ENCODE measurements at regions not wholly inside any gene's neighbourhood (a gene's known extent, or its start where the extent isn't known, plus 50 kb on each side); places are given as distances from the start of the nearest gene placed in this dataset.

- H3K4me3 Mint-ChIP-seq, result no peak overlapping the region
- no peaks in the 10 kb centered on the region for H3K36me3 Mint-ChIP-seq
- DNase-seq, result no peak
- H3K9me3 Mint-ChIP-seq, result peaks cover 0 to 28% (median 14%) of the 10 kb centered on the region in 6 donors
- H3K27ac Mint-ChIP-seq, result no peak overlapping the region
- H3K27me3 Mint-ChIP-seq (ENCODE audit: low read depth in 3 of 3), result no peaks in the 10 kb centered on the region
- H3K4me1 Mint-ChIP-seq, result no peaks in the 10 kb centered on the region
Observed at GRCh38 chr1:195294911-195295310, 1313.3 kb downstream of the KCNT2 start.

GRCh38 chr1:195278644-195279043, 1329.6 kb downstream of the KCNT2 start:
- no peaks in the 10 kb centered on the region for H3K27me3 Mint-ChIP-seq (ENCODE audit: low read depth in 3 of 3)
- no peak for DNase-seq
- H3K36me3 Mint-ChIP-seq, result no peaks in the 10 kb centered on the region
- no peak overlapping the region for H3K27ac Mint-ChIP-seq
- no peaks in the 10 kb centered on the region for H3K4me1 Mint-ChIP-seq
- no peak overlapping the region for H3K4me3 Mint-ChIP-seq
- peaks cover 1 to 32% (median 18%) of the 10 kb centered on the region in 6 donors for H3K9me3 Mint-ChIP-seq

- H3K27me3 Mint-ChIP-seq (ENCODE audit: low read depth in 3 of 3), result no peaks in the 10 kb centered on the region
- DNase-seq, result no peak
- no peaks in the 10 kb centered on the region for H3K36me3 Mint-ChIP-seq
- H3K4me1 Mint-ChIP-seq, result no peaks in the 10 kb centered on the region
- no peak overlapping the region for H3K27ac Mint-ChIP-seq
- H3K9me3 Mint-ChIP-seq, result peaks cover 1 to 35% (median 22%) of the 10 kb centered on the region in 6 donors
- no peak overlapping the region for H3K4me3 Mint-ChIP-seq
Observed at GRCh38 chr1:195275710-195276109, 1332.5 kb downstream of the KCNT2 start.

- Mint-ChIP-seq H3K27ac (no peak overlapping the region), H3K4me1 (no peaks in the 10 kb centered on the region), H3K27me3 (ENCODE audit: low read depth in 3 of 3) (peaks cover 0 to 1% (median 0%) of the 10 kb centered on the region in 3 donors), H3K36me3 (no peaks in the 10 kb centered on the region), H3K4me3 (no peak overlapping the region), H3K9me3 (peaks cover 5 to 27% (median 19%) of the 10 kb centered on the region in 6 donors)
- no peak for DNase-seq
Observed at GRCh38 chr1:195251900-195252299, 1356.3 kb downstream of the KCNT2 start.

GRCh38 chr1:195243492-195243891, 1364.7 kb downstream of the KCNT2 start:
- Mint-ChIP-seq H3K27me3 (ENCODE audit: low read depth in 3 of 3) (peaks cover 0 to 3% (median 0%) of the 10 kb centered on the region in 3 donors), H3K4me1 (no peaks in the 10 kb centered on the region)

GRCh38 chr1:195241066-195241465, 1367.2 kb downstream of the KCNT2 start:
- Mint-ChIP-seq H3K27ac (no peak overlapping the region), H3K4me1 (no peaks in the 10 kb centered on the region), H3K27me3 (ENCODE audit: low read depth in 3 of 3) (no peaks in the 10 kb centered on the region), H3K36me3 (peaks cover 0 to 4% (median 0%) of the 10 kb centered on the region in 3 donors), H3K4me3 (no peak overlapping the region), H3K9me3 (peaks cover 0 to 29% (median 12%) of the 10 kb centered on the region in 6 donors)
- no peak for DNase-seq

More at GRCh38 chr1:195243492-195243891, 1364.7 kb downstream of the KCNT2 start:
- Mint-ChIP-seq H3K4me3 (no peak overlapping the region), H3K27ac (no peak overlapping the region), H3K9me3 (peaks cover 0 to 30% (median 15%) of the 10 kb centered on the region in 6 donors), H3K36me3 (peaks cover 0 to 4% (median 0%) of the 10 kb centered on the region in 3 donors)
- DNase-seq, result no peak

- Mint-ChIP-seq H3K4me3 (no peak overlapping the region), H3K4me1 (no peaks in the 10 kb centered on the region), H3K9me3 (peaks cover 0 to 27% (median 11%) of the 10 kb centered on the region in 6 donors), H3K27ac (no peak overlapping the region), H3K27me3 (ENCODE audit: low read depth in 3 of 3) (no peaks in the 10 kb centered on the region), H3K36me3 (no peaks in the 10 kb centered on the region)
- DNase-seq, result no peak
Observed at GRCh38 chr1:195238313-195238712, 1369.9 kb downstream of the KCNT2 start.

- no peaks in the 10 kb centered on the region for H3K4me1 Mint-ChIP-seq
- H3K9me3 Mint-ChIP-seq, result peaks cover 0 to 27% (median 9%) of the 10 kb centered on the region in 6 donors
- no peaks in the 10 kb centered on the region for H3K36me3 Mint-ChIP-seq
- DNase-seq, result no peak
- H3K4me3 Mint-ChIP-seq, result no peak overlapping the region
- H3K27me3 Mint-ChIP-seq (ENCODE audit: low read depth in 3 of 3), result no peaks in the 10 kb centered on the region
- H3K27ac Mint-ChIP-seq, result no peak overlapping the region
Observed at GRCh38 chr1:195236991-195237889, 1371.0 kb downstream of the KCNT2 start.

GRCh38 chr1:195218428-195219212, 1389.6 kb downstream of the KCNT2 start:
- H3K4me3 Mint-ChIP-seq, result no peak overlapping the region
- no peaks in the 10 kb centered on the region for H3K4me1 Mint-ChIP-seq
- DNase-seq, result no peak
- no peak overlapping the region for H3K27ac Mint-ChIP-seq
- H3K9me3 Mint-ChIP-seq, result peaks cover 4 to 25% (median 14%) of the 10 kb centered on the region in 6 donors
- H3K27me3 Mint-ChIP-seq (ENCODE audit: low read depth in 3 of 3), result no peaks in the 10 kb centered on the region
- peaks cover 0 to 5% (median 0%) of the 10 kb centered on the region in 3 donors for H3K36me3 Mint-ChIP-seq

GRCh38 chr1:195202241-195202640, 1406.0 kb downstream of the KCNT2 start:
- Mint-ChIP-seq H3K4me3 (no peak overlapping the region), H3K27ac (no peak overlapping the region), H3K36me3 (no peaks in the 10 kb centered on the region), H3K9me3 (peaks cover 3 to 27% (median 19%) of the 10 kb centered on the region in 6 donors), H3K27me3 (ENCODE audit: low read depth in 3 of 3) (no peaks in the 10 kb centered on the region), H3K4me1 (no peaks in the 10 kb centered on the region)
- DNase-seq, result no peak

- Mint-ChIP-seq H3K27ac (no peak overlapping the region), H3K27me3 (ENCODE audit: low read depth in 3 of 3) (peaks cover 0 to 2% (median 0%) of the 10 kb centered on the region in 3 donors), H3K36me3 (no peaks in the 10 kb centered on the region), H3K4me3 (no peak overlapping the region), H3K9me3 (peaks cover 3 to 23% (median 14%) of the 10 kb centered on the region in 6 donors), H3K4me1 (no peaks in the 10 kb centered on the region)
- DNase-seq, result no peak
Observed at GRCh38 chr1:195200772-195201171, 1407.5 kb downstream of the KCNT2 start.

GRCh38 chr1:195197116-195197515, 1411.1 kb downstream of the KCNT2 start:
- Mint-ChIP-seq H3K36me3 (no peaks in the 10 kb centered on the region), H3K4me1 (no peaks in the 10 kb centered on the region), H3K27ac (no peak overlapping the region), H3K27me3 (ENCODE audit: low read depth in 3 of 3) (peaks cover 0 to 2% (median 0%) of the 10 kb centered on the region in 3 donors), H3K4me3 (no peak overlapping the region), H3K9me3 (peaks cover 9 to 23% (median 14%) of the 10 kb centered on the region in 6 donors)
- DNase-seq, result no peak

- Mint-ChIP-seq H3K4me1 (no peaks in the 10 kb centered on the region), H3K4me3 (peak overlapping the region in 1 of 5 donors; percentile 43), H3K27me3 (ENCODE audit: low read depth in 3 of 3) (peaks cover 0 to 2% (median 0%) of the 10 kb centered on the region in 3 donors), H3K9me3 (peaks cover 9 to 34% (median 22%) of the 10 kb centered on the region in 6 donors), H3K27ac (peak overlapping the region in 1 of 6 donors; percentile 1), H3K36me3 (no peaks in the 10 kb centered on the region)
- peak in 1 of 3 donors; percentile 3 for DNase-seq
Observed at GRCh38 chr1:195195423-195196057, 1412.7 kb downstream of the KCNT2 start.
